Right renal cortex interstitium (tissue), 3 donors: ENCODE measurements at regions not wholly inside any gene's neighbourhood (a gene's known extent, or its start where the extent isn't known, plus 50 kb on each side); places are given as distances from the start of the nearest gene placed in this dataset.
"Not testable (repeated sequence)": the region's sequence is repeated elsewhere in the genome, so short reads cannot be mapped to it uniquely, and the experiment has no call there.

Source experiments
- DNase-seq, 3 donors: peaks; one replicate each; pipeline ENCODE4 v3.0.0-alpha.2; 2013; ENCODE audit warnings: low read depth in 3 of 3, low spot score in 2 of 3

GRCh38 chr10:35848412-35848811, 206.3 kb upstream of the FZD8 start:
- DNase-seq: no peak

GRCh38 chr10:35844686-35845085, 202.6 kb upstream of the FZD8 start:
- DNase-seq: no peak

- DNase-seq: no peak
These were observed 201.6 kb upstream of the FZD8 start for GRCh38 chr10:35843524-35844181.

GRCh38 chr10:35838054-35838453, 196.0 kb upstream of the FZD8 start:
- DNase-seq: no peak

- DNase-seq: no peak
These were observed 193.4 kb upstream of the FZD8 start for GRCh38 chr10:35835545-35835944.

GRCh38 chr10:35834877-35835494, 192.9 kb upstream of the FZD8 start:
- no peak for DNase-seq

- DNase-seq: no peak
These were observed 185.7 kb upstream of the FZD8 start for GRCh38 chr10:35827783-35828182.

- DNase-seq: no peak
These were observed 182.6 kb upstream of the FZD8 start for GRCh38 chr10:35824704-35825103.

- DNase-seq: no peak
These were observed 180.2 kb upstream of the FZD8 start for GRCh38 chr10:35822316-35822715.

- DNase-seq: peak in 2 of 3 donors; percentile 45 to 65
These were observed 179.3 kb upstream of the FZD8 start for GRCh38 chr10:35821339-35821911.

GRCh38 chr10:35819736-35820135, 177.6 kb upstream of the FZD8 start:
- DNase-seq: no peak

GRCh38 chr10:35819011-35819410, 176.9 kb upstream of the FZD8 start:
- DNase-seq: no peak

- not testable (repeated sequence) for DNase-seq
These were observed 175.0 kb upstream of the FZD8 start for GRCh38 chr10:35817109-35817508.

GRCh38 chr10:35813219-35813618, 171.1 kb upstream of the FZD8 start:
- no peak for DNase-seq

GRCh38 chr10:35808344-35808743, 166.2 kb upstream of the FZD8 start:
- DNase-seq: no peak

GRCh38 chr10:35803046-35803445, 160.9 kb upstream of the FZD8 start:
- DNase-seq: no peak

- DNase-seq: no peak
These were observed 155.1 kb upstream of the FZD8 start for GRCh38 chr10:35797187-35797586.

GRCh38 chr10:35795131-35795824, 153.2 kb upstream of the FZD8 start:
- no peak for DNase-seq

- DNase-seq: no peak
These were observed 152.6 kb upstream of the FZD8 start for GRCh38 chr10:35794703-35795102.

GRCh38 chr10:35792291-35792690, 150.2 kb upstream of the FZD8 start:
- no peak for DNase-seq

- no peak for DNase-seq
These were observed 147.9 kb upstream of the FZD8 start for GRCh38 chr10:35789996-35790395.

- DNase-seq: no peak
These were observed 142.7 kb upstream of the FZD8 start for GRCh38 chr10:35784751-35785150.
